IMR-90 (cell line): ENCODE measurements at regions not wholly inside any gene's neighbourhood (a gene's known extent, or its start where the extent isn't known, plus 50 kb on each side); places are given as distances from the start of the nearest gene placed in this dataset.

ENCODE experiments used
- ATAC-seq: fragments of 200-7000 bp; cut with Tn5 transposase; 2 replicates; pipeline ENCODE4 v1.9.1; 2020; ENCODE audit warnings: low read depth, mild to moderate bottlenecking, moderate library complexity
- BruUV-seq: library from RNA; stranded (reverse); fragments of 400-500 nt; replicated peaks from 2 replicates; lab custom pipeline; 2021; lab: Mats Ljungman, UMichigan
- CTCF ChIA-PET: fragments of 300-600 bp; formaldehyde crosslinking; extraction: SDS; loops from one replicate; lab custom pipeline; 2021; ENCODE audit warnings: antibody characterized with exemption; lab: Yijun Ruan, JAX
- POLR2A ChIA-PET: fragments of 300-600 bp; sonication (Branson Sonifier 250); formaldehyde crosslinking; loops from one replicate; lab custom pipeline; 2022; ENCODE audit warnings: antibody characterized with exemption; ENCODE audit not compliant: unreplicated experiment; lab: Charles Lee
- DNase-seq: peaks from one replicate; pipeline ENCODE4 v3.0.0; 2013
- H2AFZ ChIP-seq: replicated peaks from 2 replicates; pipeline ENCODE3; 2013; ENCODE audit warnings: low read length, mild to moderate bottlenecking; ENCODE audit not compliant: poor library complexity
- H2AK5ac ChIP-seq: 2 replicates; pipeline ENCODE4 v1.6.1; 2013; ENCODE audit warnings: low read depth, low read length, inconsistent platforms
- H2AK9ac ChIP-seq: replicated peaks from 2 replicates; pipeline ENCODE3; 2013; ENCODE audit warnings: mild to moderate bottlenecking, low read depth, low read length, moderate library complexity; ENCODE audit not compliant: poor library complexity
- H2BK120ac ChIP-seq: 2 replicates; pipeline ENCODE4 v1.6.1; 2013; ENCODE audit warnings: low read depth, low read length, inconsistent platforms
- H2BK15ac ChIP-seq: 3 replicates; pipeline ENCODE4 v1.6.1; 2013; ENCODE audit warnings: low read depth, low read length, inconsistent platforms
- H2BK20ac ChIP-seq: 2 replicates; pipeline ENCODE4 v1.6.1; 2013; ENCODE audit warnings: low read depth, mild to moderate bottlenecking, inconsistent platforms, low read length, moderate library complexity
- H2BK5ac ChIP-seq: 2 replicates; pipeline ENCODE4 v1.6.1; 2013; ENCODE audit warnings: mild to moderate bottlenecking, low read depth, low read length, inconsistent platforms; ENCODE audit not compliant: poor library complexity, severe bottlenecking
- H3K14ac ChIP-seq: replicated peaks from 2 replicates; pipeline ENCODE4 v1.6.1; 2013; ENCODE audit warnings: low read depth, low read length, inconsistent platforms
- H3K18ac ChIP-seq: 2 replicates; pipeline ENCODE4 v1.6.1; 2013; ENCODE audit warnings: low read depth, low read length, control low read depth
- H3K23ac ChIP-seq: 2 replicates; pipeline ENCODE4 v1.6.1; 2013; ENCODE audit warnings: low read depth, low read length, inconsistent platforms
- H3K27ac ChIP-seq: 2 replicates; pipeline ENCODE4 v1.5.1; 2013; ENCODE audit warnings: mild to moderate bottlenecking, control low read depth, low read length; ENCODE audit not compliant: insufficient read depth
- H3K27me3 ChIP-seq: 2 replicates; pipeline ENCODE4 v1.6.1; 2013; ENCODE audit warnings: low read length; ENCODE audit not compliant: control insufficient read depth, insufficient read depth
- H3K36me3 ChIP-seq: 2 replicates; pipeline ENCODE4 v1.6.1; 2013; ENCODE audit warnings: low read length, mixed read lengths; ENCODE audit not compliant: control insufficient read depth, insufficient read depth
- H3K4ac ChIP-seq: 2 replicates; pipeline ENCODE4 v1.6.1; 2013; ENCODE audit warnings: low read depth, low read length, inconsistent platforms
- H3K4me1 ChIP-seq: 2 replicates; pipeline ENCODE4 v1.6.1; 2013; ENCODE audit warnings: low read length, mixed read lengths; ENCODE audit not compliant: control insufficient read depth, insufficient read depth
- H3K4me2 ChIP-seq: 2 replicates; pipeline ENCODE4 v1.6.1; 2013; ENCODE audit warnings: low read depth, mild to moderate bottlenecking, control low read depth, low read length, moderate library complexity
- H3K4me3 ChIP-seq: 2 replicates; pipeline ENCODE4 v1.5.1; 2013; ENCODE audit warnings: low read depth, mild to moderate bottlenecking, control low read depth, low read length, moderate library complexity; ENCODE audit not compliant: insufficient read depth
- H3K56ac ChIP-seq: 2 replicates; pipeline ENCODE4 v1.6.1; 2013; ENCODE audit warnings: low read length, inconsistent platforms; ENCODE audit not compliant: insufficient read depth; ENCODE audit errors: extremely low read depth
- H3K79me1 ChIP-seq, 2 experiments: 2 replicates each; pipeline ENCODE4 v1.6.1; 2013; ENCODE audit warnings: low read length in 2 of 2, inconsistent platforms in 1 of 2, low read depth in 1 of 2
- H3K9ac ChIP-seq: 2 replicates; pipeline ENCODE4 v1.6.1; 2013; ENCODE audit warnings: low read depth, low read length, control low read depth
- H3K9me1 ChIP-seq: 2 replicates; pipeline ENCODE4 v1.6.1; 2013; ENCODE audit warnings: low read length, inconsistent platforms; ENCODE audit not compliant: insufficient read depth
- H3K9me3 ChIP-seq: 2 replicates; pipeline ENCODE4 v1.6.1; 2013; ENCODE audit warnings: low read length; ENCODE audit not compliant: control insufficient read depth, insufficient read depth
- H4K20me1 ChIP-seq: 2 replicates; pipeline ENCODE4 v1.6.1; 2013; ENCODE audit warnings: low read length, inconsistent platforms; ENCODE audit not compliant: insufficient read depth
- H4K5ac ChIP-seq: 2 replicates; pipeline ENCODE4 v1.6.1; 2013; ENCODE audit warnings: mild to moderate bottlenecking, low read depth, low read length, control low read depth
- H4K8ac ChIP-seq, 2 experiments: 2 replicates each; pipeline ENCODE4 v1.6.1; 2013; ENCODE audit warnings: low read depth in 2 of 2, low read length in 2 of 2, control low read depth in 1 of 2, inconsistent platforms in 1 of 2
- H4K91ac ChIP-seq: 2 replicates; pipeline ENCODE4 v1.6.1; 2013; ENCODE audit warnings: low read depth, low read length, inconsistent platforms; ENCODE audit not compliant: insufficient read depth
- RAD21 ChIP-seq: IDR thresholded peaks from 2 replicates; pipeline ENCODE4 v1.6.1; 2012; ENCODE audit warnings: low read length, improper control_type of control experiment
- WGBS, 2 experiments: methylation state at CpG; one replicate each; pipeline versions ENCODE4 v1.1.5 to v1.1.7; 2013; ENCODE audit warnings: missing lambda C conversion rate in 2 of 2; ENCODE audit not compliant: insufficient read length in 1 of 2; ENCODE audit errors: extremely low coverage in 2 of 2; 5-methylcytosine and 5-hydroxymethylcytosine counted together
- dilution Hi-C: fragments of 300-500 bp; cut with HindIII; formaldehyde crosslinking; loops from one replicate; pipeline ENCODE4 v1.14.3; 2018; ENCODE audit warnings: low sequenced_read_pairs; ENCODE audit not compliant: unreplicated experiment
- in situ Hi-C: fragments of 300-500 bp; cut with MboI; formaldehyde crosslinking; loops from 3 replicates; pipeline ENCODE4 v1.14.3; 2019; ENCODE audit warnings: low sequenced_read_pairs, inconsistent platforms, mixed read lengths
- intact Hi-C: fragments of 100-400 bp; cut with micrococcal nuclease; formaldehyde crosslinking; loops from 2 replicates; pipeline ENCODE4 v1.10.0; 2022

DNA sequence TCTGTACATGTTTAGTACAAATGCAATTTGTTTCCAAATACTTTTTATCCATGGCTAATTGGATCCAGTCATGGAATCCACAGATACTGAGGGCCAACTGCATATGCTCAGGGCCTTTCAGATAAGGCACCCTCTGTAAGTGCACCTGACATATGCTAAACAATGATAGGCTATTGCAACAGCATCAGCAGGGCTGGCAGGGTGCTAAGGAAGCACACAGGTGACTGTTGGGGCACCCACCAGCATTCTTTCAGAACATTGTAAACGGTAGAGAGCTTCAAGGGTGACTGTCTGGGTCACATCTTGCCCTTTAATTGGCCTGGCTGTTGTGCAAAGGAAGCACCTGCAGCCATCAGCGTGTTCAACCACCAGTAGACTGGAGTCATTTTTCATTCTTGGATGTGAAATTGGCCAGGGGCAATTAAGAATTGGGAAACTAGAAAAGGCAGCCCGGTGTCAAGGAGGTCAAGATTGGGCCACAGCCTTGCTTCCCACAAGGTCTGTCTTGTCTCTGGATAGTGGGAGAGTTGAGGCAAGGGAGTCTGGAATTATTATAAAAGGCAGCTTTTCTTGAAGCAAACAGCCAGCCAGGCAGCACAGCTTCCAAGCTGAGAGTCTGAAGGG is 129.3 kb upstream of the RAI14 start:
- no peak overlapping the region for H3K9ac ChIP-seq
- ChIA-PET CTCF (no interaction called here), POLR2A (no interaction called here)
- no peaks in the 10 kb centered on the region for H3K36me3 ChIP-seq
- ATAC-seq (no peak), DNase-seq (no peak)
- WGBS, 2 experiments = 59% methylated on average over 2 of the region's 3 CpGs; no CpG with 5 or more reads in 1 of the 2 experiments
- no peak overlapping the region for H3K27ac ChIP-seq
- no peak overlapping the region for H3K4me2 ChIP-seq
- in situ Hi-C loops = loop anchor here (5.0 kb wide), 1 partner anchor 131 kb away; the partner anchor contains the start of gene RAI14
- H3K4me1 ChIP-seq = peaks cover 22% of the 10 kb centered on the region
- no peaks in the 10 kb centered on the region for H3K27me3 ChIP-seq
- peak overlapping the region; percentile 33 for H2AK9ac ChIP-seq
- H4K20me1 ChIP-seq = no peaks in the 10 kb centered on the region
- peak overlapping the region; percentile 29 for H2BK5ac ChIP-seq
- H3K23ac ChIP-seq = no peak overlapping the region
- no peak overlapping the region for H3K18ac ChIP-seq
- peak overlapping the region; percentile 70 for H2AK5ac ChIP-seq
- H3K14ac ChIP-seq = no peak overlapping the region
- dilution Hi-C loops = no loop called here
- no peak for TF ChIP-seq RAD21
- peaks cover 16% of the 10 kb centered on the region; the same call in 1 of the 2 replicates for H3K9me1 ChIP-seq
- H3K4me3 ChIP-seq = no peak overlapping the region
- intact Hi-C loops = loop anchor here (5.0 to 10.0 kb wide), 2 partner anchors 158 to 286 kb away; no protein-coding TSS in a partner anchor
- no peak overlapping the region for H2AFZ ChIP-seq
- no peak overlapping the region for H4K8ac ChIP-seq
- H3K9me3 ChIP-seq = no peaks in the 10 kb centered on the region
- no TSS peak for BruUV-seq
- peak overlapping the region; percentile 18; the same call in 1 of the 2 replicates for H3K4ac ChIP-seq
- H3K79me1 ChIP-seq = peaks cover 3 to 32% of the 10 kb centered on the region in 2 experiments; a peak in 2 of 4 replicates
- H3K56ac ChIP-seq = no peak overlapping the region
- no peak overlapping the region for H4K5ac ChIP-seq
- peak overlapping the region; percentile 37; the same call in 1 of the 2 replicates for H2BK20ac ChIP-seq
- H2BK120ac ChIP-seq = 0 out of 2 replicates have a peak overlapping the region, but pooled peaks have one; percentile 22
- H4K91ac ChIP-seq = peak overlapping the region; percentile 8; the same call in 1 of the 2 replicates
- peak overlapping the region; percentile 6; the same call in 1 of the 3 replicates for H2BK15ac ChIP-seq
